Neural cell (in vitro differentiated cells): ENCODE measurements at regions not wholly inside any gene's neighbourhood (a gene's known extent, or its start where the extent isn't known, plus 50 kb on each side); places are given as distances from the start of the nearest gene placed in this dataset.

ENCODE experiments used
- H2AFZ ChIP-seq: fragments of 200-600, 300-800 bp; sonication (generic), shearing (Covaris generic); 2 replicates; pipeline ENCODE4 v1.6.0; 2014; ENCODE audit warnings: low read depth, mild to moderate bottlenecking, antibody characterized with exemption, low read length, moderate library complexity
- H3F3A ChIP-seq: fragments of 200-600 bp; shearing (Covaris generic); 2 replicates; pipeline ENCODE4 v1.6.1; 2016; ENCODE audit warnings: mild to moderate bottlenecking, moderate library complexity, mixed read lengths, antibody characterized with exemption, low read length; ENCODE audit not compliant: insufficient read depth, poor library complexity, severe bottlenecking
- H3K27ac ChIP-seq: fragments of 200-600, 300-800 bp; sonication (generic), shearing (Covaris generic); 2 replicates; pipeline ENCODE4 v1.5.1; 2014; ENCODE audit warnings: mild to moderate bottlenecking, low read length, moderate library complexity
- H3K27me3 ChIP-seq: fragments of 300-800, 200-600 bp; sonication (generic), shearing (Covaris generic); 2 replicates; pipeline ENCODE4 v1.6.0; 2014; ENCODE audit warnings: mild to moderate bottlenecking, low read depth, low read length, moderate library complexity; ENCODE audit not compliant: insufficient read depth
- H3K36me3 ChIP-seq: fragments of 300-800, 200-600 bp; sonication (generic), shearing (Covaris generic); 2 replicates; pipeline ENCODE4 v1.5.1; 2014; ENCODE audit warnings: mild to moderate bottlenecking, antibody characterized with exemption, low read length, moderate library complexity; ENCODE audit not compliant: insufficient read depth
- H3K4me2 ChIP-seq: fragments of 300-800, 200-600 bp; sonication (generic), shearing (Covaris generic); 2 replicates; pipeline ENCODE4 v1.6.0; 2014; ENCODE audit warnings: mild to moderate bottlenecking, low read length
- H3K4me3 ChIP-seq: fragments of 300-800, 200-600 bp; sonication (generic), shearing (Covaris generic); 2 replicates; pipeline ENCODE4 v1.5.1; 2014; ENCODE audit warnings: mild to moderate bottlenecking, low read length, moderate library complexity
- H3K79me2 ChIP-seq: fragments of 200-600 bp; shearing (Covaris generic); replicated peaks from 2 replicates; pipeline ENCODE4 v1.6.0; 2014; ENCODE audit warnings: mild to moderate bottlenecking, low read length, moderate library complexity; ENCODE audit not compliant: insufficient read depth
- H3K9ac ChIP-seq: fragments of 300-800, 200-600 bp; sonication (generic), shearing (Covaris generic); 2 replicates; pipeline ENCODE4 v1.6.1; 2016; ENCODE audit warnings: mild to moderate bottlenecking, low read length, mixed read lengths
- H3K9me2 ChIP-seq: fragments of 200-600 bp; shearing (Covaris generic); 2 replicates; pipeline ENCODE4 v1.6.1; 2016; ENCODE audit warnings: mild to moderate bottlenecking, low read length, mixed read lengths; ENCODE audit not compliant: insufficient read depth
- H3K9me3 ChIP-seq: fragments of 200-600, 300-800 bp; sonication (generic), shearing (Covaris generic); 2 replicates; pipeline ENCODE4 v1.6.1; 2016; ENCODE audit warnings: mild to moderate bottlenecking, mixed run types, low read length, moderate library complexity, mixed read lengths
- H4K20me1 ChIP-seq: fragments of 200-600 bp; shearing (Covaris generic); 2 replicates; pipeline ENCODE4 v1.6.1; 2016; ENCODE audit warnings: mild to moderate bottlenecking, mixed run types; ENCODE audit not compliant: insufficient read depth
- CTCF ChIP-seq: fragments of 450-650 bp; IDR thresholded peaks from 2 replicates; pipeline ENCODE4 v1.5.1; 2014; ENCODE audit warnings: antibody characterized with exemption, mild to moderate bottlenecking, moderate library complexity; ENCODE audit not compliant: poor library complexity, severe bottlenecking
- EP300 ChIP-seq: fragments of 450-650 bp; conservative IDR thresholded peaks from 2 replicates; pipeline ENCODE4 v1.6.1; 2014; ENCODE audit warnings: antibody characterized with exemption, mild to moderate bottlenecking, moderate library complexity; ENCODE audit not compliant: poor library complexity, severe bottlenecking
- EZH2 ChIP-seq: fragments of 200-600, 300-800 bp; shearing (Covaris generic), sonication (generic); IDR thresholded peaks from 2 replicates; pipeline ENCODE4 v1.6.1; 2014; ENCODE audit warnings: antibody characterized with exemption, low read length, borderline replicate concordance, mild to moderate bottlenecking; ENCODE audit not compliant: insufficient read depth, poor library complexity, severe bottlenecking
- MXI1 ChIP-seq: fragments of 450-650 bp; conservative IDR thresholded peaks from 2 replicates; pipeline ENCODE4 v1.6.1; 2014; ENCODE audit warnings: antibody characterized with exemption, mild to moderate bottlenecking; ENCODE audit not compliant: poor library complexity, severe bottlenecking
- POLR2AphosphoS5 ChIP-seq: IDR thresholded peaks from 2 replicates; pipeline ENCODE4 v1.6.1; 2012
- RAD21 ChIP-seq: fragments of 450-650 bp; conservative IDR thresholded peaks from 2 replicates; pipeline ENCODE4 v1.6.1; 2014; ENCODE audit warnings: antibody characterized with exemption, mild to moderate bottlenecking, moderate library complexity
- REST ChIP-seq: IDR thresholded peaks from 2 replicates; pipeline ENCODE4 v1.6.1; 2012; ENCODE audit warnings: borderline replicate concordance
- SMC3 ChIP-seq: fragments of 450-650 bp; conservative IDR thresholded peaks from 2 replicates; pipeline ENCODE4 v1.6.1; 2014; ENCODE audit warnings: antibody characterized with exemption, mild to moderate bottlenecking, moderate library complexity; ENCODE audit not compliant: poor library complexity

- Histone ChIP-seq H3K4me3 (no peak overlapping the region), H3K9ac (no peak overlapping the region), H3F3A (no peaks in the 10 kb centered on the region), H3K36me3 (no peaks in the 10 kb centered on the region), H3K9me3 (no peaks in the 10 kb centered on the region), H2AFZ (no peak overlapping the region), H3K4me2 (no peak overlapping the region), H4K20me1 (no peaks in the 10 kb centered on the region), H3K27me3 (no peaks in the 10 kb centered on the region), H3K9me2 (no peaks in the 10 kb centered on the region), H3K27ac (no peak overlapping the region), H3K79me2 (no peaks in the 10 kb centered on the region)
- TF ChIP-seq MXI1 (no peak), POLR2AphosphoS5 (no peak), CTCF (no peak), REST (no peak), RAD21 (no peak), EZH2 (no peak), SMC3 (no peak), EP300 (no peak)
Measured at GRCh38 chr18:72171596-72171995, 372.5 kb downstream of the CBLN2 start.

GRCh38 chr18:72161691-72162090 lies 382.5 kb downstream of the CBLN2 start:
- TF ChIP-seq EZH2 (no peak), REST (no peak), SMC3 (no peak)
- Histone ChIP-seq H3K4me3 (no peak overlapping the region), H3K27me3 (no peaks in the 10 kb centered on the region)

More at GRCh38 chr18:72161691-72162090, 382.5 kb downstream of the CBLN2 start:
- Histone ChIP-seq H4K20me1 (no peaks in the 10 kb centered on the region), H3F3A (no peaks in the 10 kb centered on the region), H3K36me3 (no peaks in the 10 kb centered on the region), H2AFZ (no peak overlapping the region), H3K9ac (no peak overlapping the region), H3K27ac (no peak overlapping the region), H3K79me2 (no peaks in the 10 kb centered on the region), H3K9me2 (no peaks in the 10 kb centered on the region), H3K4me2 (no peak overlapping the region), H3K9me3 (no peaks in the 10 kb centered on the region)
